PFSK-1 (cell line): ENCODE measurements at regions not wholly inside any gene's neighbourhood (a gene's known extent, or its start where the extent isn't known, plus 50 kb on each side); places are given as distances from the start of the nearest gene placed in this dataset.

Experiments
- FOXP2 ChIP-seq: optimal IDR thresholded peaks from 2 replicates; pipeline ENCODE3; 2011; ENCODE audit warnings: borderline replicate concordance, control low read depth, inconsistent platforms; ENCODE audit not compliant: insufficient read depth; ENCODE audit errors: extremely low read length, extremely low read depth
- POLR2AphosphoS5 ChIP-seq: IDR thresholded peaks from 2 replicates; pipeline ENCODE4 v1.6.1; 2012; ENCODE audit warnings: low read depth, mild to moderate bottlenecking, control low read depth, low read length, moderate library complexity
- REST ChIP-seq, 2 experiments: IDR thresholded peaks; 2 replicates each; pipeline versions ENCODE4 v1.6.1 to v1.8.0; 2011 to 2012; ENCODE audit warnings: low read depth in 2 of 2, low read length in 2 of 2, control low read depth in 1 of 2, inconsistent platforms in 1 of 2, mild to moderate bottlenecking in 1 of 2, moderate library complexity in 1 of 2; ENCODE audit not compliant: insufficient read depth in 1 of 2
- SIN3A ChIP-seq: IDR thresholded peaks from 2 replicates; pipeline ENCODE4 v1.6.1; 2012; ENCODE audit warnings: mild to moderate bottlenecking, low read length, moderate library complexity, borderline replicate concordance; ENCODE audit not compliant: insufficient read depth
- TAF1 ChIP-seq: IDR thresholded peaks from 2 replicates; pipeline ENCODE4 v1.6.1; 2012; ENCODE audit warnings: low read length, control low read depth, borderline replicate concordance; ENCODE audit not compliant: insufficient read depth

GRCh38 chr10:29857843-29858701 lies 201.3 kb downstream of the JCAD start:
- no peak for TF ChIP-seq POLR2AphosphoS5

- TF ChIP-seq REST (IDR thresholded peaks at IDR 0.05; ENCODE audit: insufficient read depth in 1 of 2, low read depth in 2 of 2, low read length in 2 of 2) = no peak
- no peak for TF ChIP-seq TAF1
- TF ChIP-seq POLR2AphosphoS5 = no peak
- no peak for TF ChIP-seq SIN3A
- TF ChIP-seq FOXP2 = no peak
Observed at GRCh38 chr10:29856295-29856694, 203.1 kb downstream of the JCAD start.

DNA sequence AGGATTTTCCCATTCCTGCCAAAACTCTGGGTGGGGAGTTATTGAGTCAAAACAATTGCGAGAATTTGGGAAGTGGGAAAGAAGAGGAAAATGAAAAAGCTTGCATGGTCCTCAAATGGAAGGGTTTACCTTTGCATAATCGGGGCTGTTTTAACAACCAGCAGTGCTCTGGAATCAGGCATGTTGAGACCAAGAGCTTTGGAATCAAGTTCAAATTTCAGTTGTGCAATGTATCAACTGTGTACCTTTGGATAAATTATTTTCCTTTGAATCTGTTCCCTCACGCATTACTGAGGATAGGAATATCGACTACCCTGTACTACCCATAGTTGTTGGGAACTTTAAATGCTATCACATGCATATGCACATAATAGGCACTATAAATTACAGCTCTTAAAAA lies 205.5 kb downstream of the JCAD start:
- TF ChIP-seq REST (IDR thresholded peaks at IDR 0.05; ENCODE audit: insufficient read depth in 1 of 2, low read depth in 2 of 2, low read length in 2 of 2) = no peak
- no peak for TF ChIP-seq POLR2AphosphoS5
- no peak for TF ChIP-seq TAF1
- TF ChIP-seq SIN3A = no peak
- TF ChIP-seq FOXP2 = no peak

- no peak for TF ChIP-seq FOXP2
- TF ChIP-seq REST (IDR thresholded peaks at IDR 0.05; ENCODE audit: insufficient read depth in 1 of 2, low read depth in 2 of 2, low read length in 2 of 2) = peak in 1 of 2 experiments; percentile 4; a peak in 1 of 4 replicates
- TF ChIP-seq TAF1 = no peak
Observed at GRCh38 chr10:29851241-29851640, 208.1 kb downstream of the JCAD start.

DNA sequence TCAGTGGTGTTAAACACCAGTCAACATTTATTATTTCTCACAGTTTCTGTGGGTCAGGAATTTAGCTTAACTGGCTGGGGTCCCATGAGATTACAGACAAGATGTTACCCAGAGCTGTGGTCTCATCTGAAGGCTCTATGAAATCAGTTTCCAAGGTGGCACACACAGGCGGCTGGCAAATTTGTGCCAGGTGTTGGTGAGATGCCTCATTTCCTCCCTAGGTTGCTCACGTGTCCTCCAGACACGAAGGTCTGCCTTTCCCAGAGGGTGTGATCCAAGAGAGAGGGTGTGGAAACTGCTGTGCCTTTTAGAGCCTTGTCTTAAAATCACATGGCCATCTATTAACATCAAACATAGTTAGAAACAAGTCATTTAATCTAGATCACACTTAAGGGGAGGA lies 209.0 kb downstream of the JCAD start:
- TF ChIP-seq SIN3A (no peak), POLR2AphosphoS5 (no peak), TAF1 (no peak), REST (IDR thresholded peaks at IDR 0.05; ENCODE audit: insufficient read depth in 1 of 2, low read depth in 2 of 2, low read length in 2 of 2) (no peak), FOXP2 (no peak)
